HG03457 (cell line): ENCODE measurements at regions not wholly inside any gene's neighbourhood (a gene's known extent, or its start where the extent isn't known, plus 50 kb on each side); places are given as distances from the start of the nearest gene placed in this dataset.
"Not testable (repeated sequence)": the region's sequence is repeated elsewhere in the genome, so short reads cannot be mapped to it uniquely, and the experiment has no call there.

Source experiments
- ATAC-seq: cut with Tn5 transposase; IDR thresholded peaks from one replicate; pipeline ENCODE4 v1.9.1; 2021; ENCODE audit warnings: moderate number of reproducible peaks; ENCODE audit not compliant: unreplicated experiment

DNA sequence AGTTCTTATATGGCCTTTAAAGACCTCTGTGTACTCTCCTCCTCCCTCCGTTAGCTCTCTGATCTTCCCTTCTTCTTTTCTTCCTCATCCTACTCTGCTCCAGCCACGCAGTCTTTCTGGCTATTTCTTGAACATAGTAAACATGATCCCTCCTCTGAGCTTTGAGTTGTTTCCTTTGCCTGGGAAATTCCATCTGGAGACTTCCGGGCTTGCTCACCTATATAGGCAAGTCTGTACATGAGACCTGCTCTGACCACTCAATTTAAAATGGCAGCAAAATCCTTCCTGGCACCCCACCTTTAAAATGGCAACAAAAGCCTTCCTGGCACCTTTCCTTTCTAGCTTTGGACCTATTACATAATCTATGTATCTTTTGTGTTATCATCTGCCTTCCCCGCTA is 517.6 kb downstream of the TTLL7 start:
- ATAC-seq, result not testable (repeated sequence)

- ATAC-seq, result not testable (repeated sequence)
Observed at GRCh38 chr1:83479591-83480239, 519.2 kb downstream of the TTLL7 start.

- ATAC-seq, result not testable (repeated sequence)
Observed at GRCh38 chr1:83478127-83478526, 520.8 kb downstream of the TTLL7 start.

- peak; percentile 67 for ATAC-seq
Observed at GRCh38 chr1:83476518-83476917, 522.4 kb downstream of the TTLL7 start.

DNA sequence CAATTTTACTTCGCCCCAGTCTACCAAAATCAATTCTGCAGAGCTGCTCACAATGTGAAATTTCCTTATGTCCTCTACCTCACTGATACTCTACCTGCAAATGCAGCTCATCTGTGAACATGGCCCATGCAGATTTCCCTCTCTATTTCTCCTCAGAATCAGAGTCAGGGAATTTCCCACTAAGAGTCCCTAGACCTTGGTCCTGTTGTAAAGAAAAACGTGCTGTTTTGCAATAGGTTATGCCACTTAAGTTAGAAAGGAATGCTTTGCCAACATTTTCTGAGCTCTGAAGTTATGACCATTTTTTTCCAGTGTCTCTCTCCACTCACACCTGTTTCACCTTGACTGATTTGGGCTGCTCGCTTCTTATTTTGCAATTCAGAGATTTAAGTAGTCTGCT is 524.0 kb downstream of the TTLL7 start:
- not testable (repeated sequence) for ATAC-seq

- not testable (repeated sequence) for ATAC-seq
Observed at GRCh38 chr1:83473986-83474385, 524.9 kb downstream of the TTLL7 start.

- not testable (repeated sequence) for ATAC-seq
Observed at GRCh38 chr1:83472066-83472465, 526.9 kb downstream of the TTLL7 start.

DNA sequence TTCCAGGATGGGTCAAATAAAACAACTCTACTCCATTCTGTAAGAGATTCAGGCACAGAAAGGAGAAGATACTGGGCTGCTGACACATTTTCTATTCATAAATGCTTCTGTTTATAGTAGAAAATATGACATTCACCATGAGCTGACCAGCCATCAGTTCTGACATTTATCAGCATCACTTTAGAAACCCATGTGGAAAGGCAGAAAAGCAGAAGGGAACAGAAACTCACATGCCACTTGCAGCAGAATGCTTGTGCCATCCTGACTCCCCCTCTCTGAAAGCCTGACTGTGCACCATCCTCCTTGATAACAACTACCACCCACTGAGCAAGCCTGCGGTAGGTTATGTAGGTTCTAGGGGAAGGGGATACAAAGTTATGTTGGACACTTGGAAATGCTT is 527.7 kb downstream of the TTLL7 start:
- not testable (repeated sequence) for ATAC-seq

- not testable (repeated sequence) for ATAC-seq
Observed at GRCh38 chr1:83468336-83468735, 530.6 kb downstream of the TTLL7 start.

DNA sequence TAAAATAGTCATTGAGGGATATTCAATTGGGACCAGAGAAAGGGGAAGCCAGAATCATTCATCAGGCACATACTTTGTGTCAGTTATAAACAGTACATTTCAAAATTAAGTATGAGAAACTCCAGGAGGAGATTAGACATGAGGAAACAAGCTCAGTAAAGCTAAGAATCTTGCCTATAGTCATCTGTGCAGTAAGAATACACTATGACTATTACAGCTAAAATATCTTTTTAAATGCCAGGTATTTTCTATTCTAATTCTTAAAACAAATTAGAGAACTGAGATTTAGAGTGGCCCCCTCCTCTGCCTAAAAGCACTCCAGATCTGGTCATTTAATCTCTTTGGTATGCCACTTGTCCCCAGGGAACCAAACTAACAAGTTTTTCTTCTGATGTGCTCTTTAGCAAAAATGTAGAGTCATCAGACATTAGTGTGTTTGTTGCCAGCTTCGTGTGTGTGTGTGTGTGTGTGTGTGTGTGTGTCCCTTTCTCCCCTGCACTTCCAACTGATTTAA is 541.1 kb downstream of the TTLL7 start:
- ATAC-seq, result not testable (repeated sequence)

- not testable (repeated sequence) for ATAC-seq
Observed at GRCh38 chr1:83457281-83457680, 541.7 kb downstream of the TTLL7 start.

DNA sequence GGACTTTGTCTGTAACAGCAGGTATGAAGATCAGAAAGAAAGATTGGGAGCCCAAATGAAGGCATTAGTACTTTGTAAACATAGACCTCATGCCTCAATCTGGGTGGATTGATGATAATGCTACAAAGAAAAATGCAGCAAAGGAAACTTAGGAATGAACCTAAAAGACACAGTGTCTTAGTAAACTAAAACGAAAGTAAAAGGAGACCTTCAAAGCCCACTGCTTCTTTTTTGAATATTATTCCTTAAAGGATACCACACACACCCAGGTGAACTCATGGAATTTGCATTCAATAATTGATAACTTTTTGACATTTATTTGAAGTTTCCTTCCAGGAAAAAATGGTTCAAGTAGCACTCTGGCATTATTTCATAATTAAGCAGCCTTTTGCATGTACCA is 543.2 kb downstream of the TTLL7 start:
- ATAC-seq, result not testable (repeated sequence)

GRCh38 chr1:83445873-83446272 is 553.1 kb downstream of the TTLL7 start:
- not testable (repeated sequence) for ATAC-seq

DNA sequence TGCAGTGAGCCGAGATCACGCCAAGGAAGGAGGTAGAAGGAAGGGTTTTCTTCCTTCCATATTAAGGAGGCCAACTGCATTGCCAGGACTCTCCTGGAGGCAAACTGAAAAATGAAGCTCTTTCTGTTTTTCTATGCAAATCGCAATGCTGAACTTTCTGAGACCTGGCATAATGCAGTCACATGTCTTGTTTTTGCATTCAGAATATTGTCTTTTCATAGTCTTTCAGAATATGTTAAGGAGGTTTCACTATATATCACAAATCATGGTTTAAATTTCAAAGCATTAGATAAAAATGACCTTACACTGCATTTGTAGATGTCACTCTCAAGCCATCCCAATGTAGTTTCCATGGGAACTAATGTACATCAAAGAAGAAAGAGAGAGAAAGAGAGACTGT is 556.5 kb downstream of the TTLL7 start:
- ATAC-seq, result not testable (repeated sequence)

DNA sequence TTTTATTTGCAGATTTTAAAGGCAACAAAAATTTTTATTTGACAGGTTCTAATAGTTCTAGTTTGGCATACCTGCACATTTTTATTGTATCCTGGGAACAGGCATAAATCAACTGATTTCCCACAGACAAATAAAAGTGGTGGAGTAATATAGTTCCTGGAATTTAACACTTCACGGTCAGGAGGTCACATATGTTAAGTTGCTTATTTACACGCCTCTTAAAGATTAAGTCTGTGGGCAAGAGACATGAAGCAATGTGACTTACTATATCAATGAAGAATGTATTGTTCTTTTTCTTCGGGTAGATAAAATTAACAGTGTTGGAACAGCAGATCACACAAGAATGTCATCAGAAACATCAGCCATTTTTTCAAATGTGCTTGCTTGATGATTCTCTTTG is 558.3 kb downstream of the TTLL7 start:
- not testable (repeated sequence) for ATAC-seq

DNA sequence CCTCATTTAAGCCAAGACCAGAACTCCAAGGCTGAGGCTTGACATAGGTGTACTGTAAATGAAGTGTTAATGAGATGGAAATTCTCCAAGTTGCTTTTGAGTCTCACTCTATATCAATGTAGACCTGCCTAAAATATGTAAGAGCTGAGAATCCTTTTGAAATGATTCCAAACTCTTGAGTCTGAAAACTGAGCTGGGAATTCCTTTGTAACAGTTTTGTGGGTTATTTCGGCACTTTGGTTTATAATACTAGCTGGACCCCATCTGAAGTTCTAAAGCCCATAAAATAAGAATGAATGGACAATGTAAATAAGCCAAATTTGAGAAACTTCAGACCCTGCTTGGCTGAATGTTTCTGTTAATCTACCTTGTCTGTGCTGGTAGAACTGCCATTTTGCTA is 558.9 kb downstream of the TTLL7 start:
- ATAC-seq, result not testable (repeated sequence)

DNA sequence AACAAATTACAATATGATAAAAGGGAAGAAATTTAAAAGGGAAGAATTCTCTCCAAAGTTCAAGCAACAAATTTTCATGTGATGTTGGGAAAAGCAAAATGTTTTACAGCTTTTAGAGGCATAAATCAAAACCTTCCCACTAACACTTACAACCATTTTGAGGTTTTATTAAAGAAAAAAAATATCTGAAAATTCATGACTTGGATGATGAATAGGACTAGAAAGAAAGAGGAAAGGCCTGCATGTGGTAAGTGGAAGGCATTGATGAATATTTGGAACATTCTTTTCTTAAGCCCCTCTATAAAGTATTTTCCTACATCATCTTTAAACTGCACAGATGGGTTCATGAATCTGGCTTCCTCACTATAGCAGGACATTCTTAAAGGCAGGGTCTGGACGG is 560.6 kb downstream of the TTLL7 start:
- not testable (repeated sequence) for ATAC-seq

- not testable (repeated sequence) for ATAC-seq
Observed at GRCh38 chr1:83435336-83435735, 563.6 kb downstream of the TTLL7 start.

DNA sequence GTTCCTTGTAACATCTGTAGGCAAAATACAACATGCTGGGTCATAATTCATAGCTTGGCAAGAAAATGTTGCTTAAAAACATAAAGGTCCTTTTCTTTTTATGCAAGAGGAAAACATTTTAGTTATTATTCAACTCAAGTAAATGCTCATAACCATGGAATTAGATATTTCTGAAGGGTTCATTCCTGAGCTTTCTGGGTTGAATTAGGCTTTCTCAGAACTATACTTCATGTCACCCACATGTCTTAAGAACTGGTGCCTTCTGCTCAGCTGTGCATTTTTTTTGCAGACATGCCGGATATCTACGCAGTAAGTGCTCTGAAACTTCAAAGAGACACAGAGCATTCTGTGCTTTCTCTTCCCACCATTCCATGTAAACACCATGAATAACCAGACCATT is 571.4 kb downstream of the TTLL7 start:
- ATAC-seq, result not testable (repeated sequence)

DNA sequence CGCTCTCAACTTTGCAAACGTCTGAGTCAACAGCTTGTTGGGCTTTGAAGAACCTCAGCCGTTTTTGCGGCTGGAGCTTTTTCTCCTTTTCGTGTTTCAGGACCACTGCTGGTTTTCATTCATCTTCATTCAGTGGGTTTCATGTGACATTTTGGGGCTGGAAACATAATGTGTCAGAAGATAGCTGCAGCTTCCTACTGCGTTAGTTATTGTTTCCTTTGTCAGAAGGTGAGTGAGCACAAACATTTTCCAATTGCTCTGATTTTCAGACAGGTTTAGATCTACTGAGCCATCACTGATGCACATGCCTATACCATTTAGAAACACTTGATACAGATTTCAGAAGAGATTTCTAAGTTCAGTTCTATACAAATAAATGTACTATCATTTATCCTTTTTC is 575.5 kb downstream of the TTLL7 start:
- ATAC-seq, result not testable (repeated sequence)

DNA sequence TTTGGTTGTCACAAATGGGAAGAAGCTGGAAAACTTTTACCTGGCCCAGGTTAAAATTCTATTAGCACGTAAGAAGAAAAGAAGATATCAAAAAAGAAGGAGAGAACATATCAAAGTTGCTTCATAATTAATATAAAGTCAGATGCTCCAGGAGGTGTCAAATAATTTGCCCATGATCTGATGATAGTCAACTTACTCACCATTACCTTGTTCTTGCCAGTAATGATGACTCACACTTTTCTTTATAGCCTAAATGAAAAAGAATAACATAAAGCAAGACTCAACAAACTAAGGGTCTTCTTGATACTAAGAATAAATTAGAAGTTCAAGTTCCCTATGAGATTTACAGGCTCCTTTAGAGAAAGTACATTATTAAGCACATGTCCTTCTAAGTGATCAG is 580.4 kb downstream of the TTLL7 start:
- ATAC-seq, result no peak

DNA sequence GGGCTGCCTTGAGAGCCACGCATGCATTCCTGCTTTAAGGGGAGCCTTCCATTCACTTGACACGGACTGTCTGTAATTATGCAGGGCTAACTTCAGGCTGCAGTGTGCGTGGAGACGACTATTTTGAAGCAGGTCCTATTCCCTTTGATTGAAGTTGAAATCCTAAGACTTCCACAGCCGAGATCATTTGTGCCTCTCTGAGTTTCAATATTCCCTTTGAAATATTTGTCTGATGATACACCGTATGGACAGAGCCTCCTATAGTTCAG is 585.2 kb downstream of the TTLL7 start:
- not testable (repeated sequence) for ATAC-seq
